NAMALWA (cell line): ENCODE measurements at regions not wholly inside any gene's neighbourhood (a gene's known extent, or its start where the extent isn't known, plus 50 kb on each side); places are given as distances from the start of the nearest gene placed in this dataset.
"Not testable (repeated sequence)": the region's sequence is repeated elsewhere in the genome, so short reads cannot be mapped to it uniquely, and the experiment has no call there.

ENCODE experiments used
- DNase-seq: peaks from one replicate; pipeline ENCODE4 v3.0.0-alpha.2; 2015; ENCODE audit warnings: low spot score

DNA sequence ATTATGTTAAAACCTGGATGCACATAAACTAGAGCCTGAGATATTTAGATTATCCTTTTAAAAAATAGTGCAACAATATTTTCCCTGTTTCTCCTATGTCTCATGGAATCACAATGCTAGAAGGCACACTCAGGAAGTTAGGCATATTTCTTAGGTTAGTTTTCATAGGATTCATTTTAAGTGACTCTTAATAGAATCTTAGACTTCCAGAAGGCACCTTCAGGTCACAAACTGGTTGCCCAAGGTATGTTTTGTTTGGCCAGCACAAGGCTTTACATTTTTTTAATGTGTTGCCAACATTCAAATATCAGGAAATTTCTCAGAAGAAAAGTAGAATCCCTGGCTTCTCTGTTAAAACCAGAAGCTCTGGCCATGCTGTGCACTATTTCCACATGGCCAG is 129.3 kb downstream of the LNPK start:
- no peak for DNase-seq

DNA sequence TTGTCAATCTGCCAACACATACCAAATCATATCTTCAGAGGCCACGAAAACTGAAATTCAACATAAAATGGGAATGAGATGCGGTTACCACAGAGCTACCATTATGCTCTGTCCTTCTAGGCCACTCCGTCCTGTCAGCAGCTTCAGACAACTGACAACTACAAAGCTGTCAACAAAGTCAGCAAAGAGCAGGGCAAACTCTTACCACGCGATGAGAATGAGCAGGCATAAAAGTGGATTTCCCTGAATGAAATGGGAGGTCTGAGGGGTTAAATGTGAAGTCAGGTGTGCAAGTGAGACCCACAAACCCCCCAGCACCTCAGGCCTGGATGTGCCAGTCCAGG is 130.1 kb downstream of the LNPK start:
- no peak for DNase-seq

DNA sequence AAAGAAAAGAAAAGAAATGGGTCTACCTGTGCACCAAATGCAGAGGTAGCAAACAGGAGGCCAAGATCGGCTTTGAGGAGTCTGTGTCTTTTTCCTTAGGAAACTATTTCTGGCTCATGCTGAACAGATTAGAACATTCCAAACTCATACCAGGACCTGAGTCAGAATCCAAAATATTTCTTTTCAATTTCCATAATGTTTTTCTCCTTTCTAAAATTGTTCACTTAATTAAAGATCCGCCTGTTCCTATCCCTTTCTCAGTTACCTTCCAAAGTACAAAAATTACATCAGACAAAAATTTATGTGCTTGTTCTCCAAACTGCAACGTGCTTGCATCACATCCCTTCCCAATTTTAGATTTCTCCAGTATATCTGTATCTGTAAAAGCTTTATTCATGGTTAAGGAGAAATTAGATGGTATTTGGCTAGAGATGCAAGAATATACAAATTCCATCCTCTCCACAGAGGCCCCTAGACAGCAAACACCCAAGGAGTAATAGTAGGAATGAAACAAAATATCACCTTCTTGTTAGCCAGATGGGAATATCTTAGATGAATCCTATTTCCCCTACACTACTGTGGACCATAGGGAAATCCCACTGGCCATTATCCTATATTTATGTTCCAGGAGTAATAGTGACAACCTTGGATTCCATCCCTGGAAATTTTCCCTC is 130.6 kb downstream of the LNPK start:
- DNase-seq, result no peak

DNA sequence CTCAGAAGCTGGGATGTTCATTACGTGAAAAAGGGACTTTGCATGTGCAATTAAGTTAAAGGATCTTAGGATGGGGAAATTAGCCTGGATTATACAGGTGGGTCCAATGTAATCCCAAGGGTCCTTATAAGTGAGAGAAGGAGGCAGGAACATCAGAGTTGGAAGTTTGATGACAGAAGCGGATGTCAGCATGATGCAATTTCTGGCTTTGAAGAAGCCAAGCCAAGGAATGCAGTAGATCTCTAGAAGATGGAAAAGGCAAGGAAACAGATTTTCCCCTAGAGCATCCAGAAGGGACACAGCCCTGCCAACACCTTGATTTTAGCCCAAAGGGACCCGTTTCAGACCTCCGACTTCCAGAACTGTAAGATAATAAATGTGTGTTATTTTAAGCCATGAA is 136.4 kb downstream of the LNPK start:
- no peak for DNase-seq

DNA sequence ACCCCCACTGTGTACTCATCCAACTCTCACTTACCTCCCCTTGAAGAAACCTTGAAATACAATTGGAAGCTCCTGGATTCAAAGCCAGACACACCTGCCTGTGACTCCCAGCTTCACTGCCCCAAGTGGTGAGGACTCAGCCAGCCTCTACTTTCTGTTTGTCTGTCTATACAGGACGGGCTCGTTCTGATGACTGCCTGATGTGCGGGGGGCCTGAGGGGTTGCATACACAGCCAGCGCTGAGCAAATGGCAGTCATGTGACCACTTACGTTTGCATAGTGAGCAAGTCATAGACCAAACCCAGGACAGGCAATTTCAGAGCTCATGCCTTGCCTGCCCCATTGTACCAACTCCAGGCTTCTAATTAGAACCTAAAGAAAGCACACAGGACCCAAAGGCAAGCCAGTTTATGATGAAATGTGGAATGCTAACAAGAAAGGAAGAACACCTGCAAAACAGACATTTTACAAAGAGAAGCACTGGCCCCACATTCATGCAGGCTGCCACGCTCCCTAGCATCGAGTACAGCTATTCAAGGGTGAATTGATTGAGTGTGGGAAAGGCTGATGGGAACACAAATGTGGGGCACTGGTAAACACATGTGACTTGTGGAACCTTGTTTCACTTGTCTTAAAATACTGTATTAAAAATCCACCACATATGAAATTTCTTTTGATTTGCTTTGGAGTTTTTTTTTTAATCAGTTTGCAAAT is 137.8 kb downstream of the LNPK start:
- no peak for DNase-seq

DNA sequence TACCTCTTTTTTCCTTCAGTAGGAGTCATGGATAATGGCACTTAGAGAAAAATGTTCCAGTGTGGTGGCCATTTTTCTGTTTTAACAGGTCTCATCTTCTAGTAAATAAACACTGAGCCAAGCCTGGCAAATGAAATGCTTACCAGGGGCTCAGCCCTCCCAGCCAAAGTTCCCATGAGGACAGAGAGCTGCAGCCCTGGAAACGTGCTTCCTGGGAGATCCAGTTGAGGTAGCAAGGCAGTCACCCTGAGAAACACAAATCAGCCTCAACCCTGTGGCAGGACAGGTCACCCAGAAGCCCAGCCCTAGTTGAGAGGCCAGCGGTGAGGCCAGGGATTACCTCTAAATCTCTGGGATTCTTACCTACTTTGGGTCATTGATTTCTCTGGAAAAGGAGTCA is 140.1 kb downstream of the LNPK start:
- no peak for DNase-seq

DNA sequence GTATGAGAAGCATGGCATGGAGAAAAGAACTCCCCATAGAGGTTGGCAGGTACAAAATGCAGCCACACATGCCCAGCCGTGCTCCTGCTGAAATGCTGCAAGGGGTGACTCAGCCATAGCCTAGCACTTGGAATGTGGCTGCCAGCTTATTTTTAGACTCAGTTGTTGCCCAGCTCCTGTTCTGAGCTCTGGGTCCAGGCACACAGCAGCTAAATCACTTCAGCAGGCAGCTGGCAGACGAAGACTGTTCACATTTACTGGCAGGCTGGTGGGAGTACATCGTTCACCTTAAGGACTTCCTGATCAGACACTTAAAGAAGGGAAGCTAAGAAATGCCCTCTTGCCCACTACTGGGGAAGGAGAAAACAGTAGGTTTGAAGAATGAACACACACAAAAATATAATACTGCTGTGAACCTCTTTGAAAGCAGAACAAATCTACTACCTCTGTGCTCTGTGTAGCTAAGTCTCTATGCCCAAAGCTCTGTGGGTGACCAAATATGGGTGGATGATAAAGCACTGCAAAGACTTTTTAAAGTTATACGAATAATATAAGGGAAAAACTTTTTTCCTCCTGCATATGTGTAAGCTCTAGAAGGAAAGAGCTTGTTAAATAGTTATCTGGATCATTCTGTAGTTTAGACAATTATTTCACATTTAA is 146.1 kb downstream of the LNPK start:
- no peak for DNase-seq

DNA sequence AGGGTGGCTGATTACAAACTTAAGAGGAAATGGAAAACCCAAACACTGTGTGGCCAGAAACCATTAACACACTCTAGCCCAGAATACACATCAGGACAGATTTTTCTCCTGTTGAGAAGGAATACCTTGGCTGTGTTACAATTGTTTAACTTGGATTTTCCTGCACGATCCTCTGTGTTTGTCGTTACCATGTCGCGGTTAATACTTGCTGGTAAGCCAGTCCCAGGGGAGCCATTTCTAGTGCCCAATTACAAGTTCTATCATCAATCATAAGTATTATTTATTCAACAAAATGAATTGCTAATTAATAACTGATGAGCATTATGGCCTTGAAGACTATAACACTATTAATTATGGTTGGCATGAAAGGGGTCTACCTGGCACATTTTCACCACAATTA is 146.8 kb downstream of the LNPK start:
- DNase-seq, result no peak

DNA sequence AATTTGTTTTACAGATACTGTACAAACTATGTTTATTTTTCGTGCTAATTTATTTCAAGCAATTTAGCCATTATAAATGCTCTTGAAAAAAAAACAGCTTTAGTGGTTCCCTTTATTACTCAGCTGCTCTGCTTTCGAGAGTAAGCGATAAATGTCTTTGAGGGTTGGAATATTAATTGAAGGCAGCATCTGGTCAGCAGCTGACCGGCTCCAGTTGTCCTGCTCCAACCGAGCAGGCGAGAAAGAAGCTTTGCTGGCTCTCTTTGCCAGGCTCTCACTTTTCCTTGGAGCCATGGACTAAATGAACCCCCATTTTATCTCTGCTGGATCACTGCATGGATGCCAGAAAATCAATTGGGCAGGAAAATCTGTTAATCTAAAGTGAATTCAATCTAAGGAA is 147.4 kb downstream of the LNPK start:
- DNase-seq, result no peak

DNA sequence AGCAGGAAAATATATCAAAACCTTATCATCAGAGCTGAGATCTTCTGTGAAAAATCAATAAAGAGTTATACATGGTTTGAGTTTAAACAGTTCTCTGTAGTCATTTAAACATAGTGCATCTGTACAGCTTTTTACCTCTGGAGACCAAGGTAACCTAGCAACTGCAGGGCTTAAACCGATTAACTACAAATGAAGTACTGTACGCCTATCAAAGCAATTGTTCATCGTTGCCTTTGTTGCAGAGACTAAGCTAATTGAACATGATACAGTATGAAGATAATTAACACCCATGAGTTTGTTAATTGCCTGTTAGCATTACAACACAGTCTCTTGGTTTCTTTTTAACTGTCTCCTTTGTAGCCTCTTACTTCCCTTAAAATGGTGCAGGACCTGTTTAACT is 147.9 kb downstream of the LNPK start:
- no peak for DNase-seq

DNA sequence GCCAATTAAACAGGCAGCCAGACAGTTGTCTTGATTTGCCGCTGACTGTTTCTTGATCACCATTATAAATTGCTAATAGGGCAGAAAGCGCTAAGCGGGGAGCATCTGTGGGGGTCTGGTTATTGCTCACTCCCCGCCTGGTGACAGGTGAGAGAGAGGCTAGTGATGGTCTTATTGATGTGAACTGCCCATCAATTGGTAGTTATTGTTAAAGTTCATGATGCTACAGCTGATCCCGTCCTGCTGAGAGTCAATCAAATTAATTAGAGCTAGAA is 148.5 kb downstream of the LNPK start:
- DNase-seq, result no peak

DNA sequence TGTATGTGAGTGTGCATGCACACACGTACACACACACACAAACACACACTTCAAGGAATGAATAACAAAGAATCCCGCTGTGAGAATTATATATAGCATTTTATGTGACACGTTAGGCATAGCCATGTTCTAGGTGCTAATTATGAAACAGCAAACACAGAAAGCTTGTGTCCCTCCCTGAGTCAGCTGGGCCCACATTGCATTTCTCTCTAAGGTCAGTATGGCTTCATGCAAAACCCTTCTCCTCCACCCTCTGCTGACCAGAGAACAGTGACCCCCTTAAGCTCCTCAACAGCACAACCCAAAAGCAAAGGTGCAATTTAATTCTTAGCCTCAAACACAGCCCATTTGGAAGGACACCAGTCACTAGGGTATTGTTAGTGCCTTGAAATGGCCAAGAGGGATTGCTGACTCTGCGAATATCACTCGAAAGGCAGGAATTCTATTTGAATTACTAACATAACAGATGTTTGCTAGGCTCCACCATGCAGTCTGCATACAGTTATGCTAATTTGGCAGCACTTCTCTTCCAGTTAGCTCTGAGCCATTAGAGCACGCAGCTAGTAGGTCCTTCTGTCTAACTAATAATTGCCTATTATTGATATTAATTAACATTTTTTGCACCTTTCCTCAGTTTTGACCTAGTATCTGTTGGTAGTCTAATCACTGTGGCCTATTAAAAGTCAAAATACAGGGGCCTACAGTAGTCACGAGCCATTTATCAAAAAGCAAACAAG is 149.0 kb downstream of the LNPK start:
- no peak for DNase-seq

DNA sequence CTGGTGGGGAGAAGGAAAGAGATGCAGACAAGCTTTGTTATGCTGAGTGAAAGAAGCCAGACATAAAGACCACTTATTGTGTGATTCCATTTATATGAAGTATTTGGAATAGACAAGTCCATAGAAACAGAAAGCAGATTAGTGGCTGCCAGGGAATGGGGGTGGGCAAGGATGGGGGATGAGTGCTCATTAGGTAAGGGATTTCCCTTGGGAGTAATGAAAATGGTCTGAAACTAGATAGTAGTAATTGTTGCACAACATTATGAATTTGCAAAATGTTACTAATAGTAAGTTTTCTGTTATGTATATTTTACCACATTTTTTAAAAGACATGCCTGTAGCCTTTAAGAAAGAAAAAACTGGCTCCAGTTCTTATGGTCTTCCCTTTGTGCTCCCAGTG is 154.9 kb downstream of the LNPK start:
- no peak for DNase-seq

DNA sequence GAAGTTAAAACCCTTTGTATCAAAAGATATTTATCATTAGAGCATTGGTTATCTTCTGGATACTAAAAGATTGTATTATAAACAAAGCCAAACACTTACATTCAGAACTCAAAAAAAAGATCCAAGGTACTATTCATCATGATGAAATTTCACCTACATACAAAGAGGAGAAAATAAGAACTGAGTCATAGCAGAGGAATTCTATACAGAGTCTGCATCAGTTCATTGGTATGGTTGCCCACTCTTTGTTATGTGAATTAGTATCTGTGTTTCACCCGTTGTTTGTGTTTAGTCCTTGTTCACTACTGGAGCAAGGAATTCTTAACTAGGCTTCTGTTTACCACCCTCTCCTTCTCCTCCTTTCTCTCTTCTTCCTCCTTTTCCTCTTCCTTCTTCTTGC is 157.9 kb downstream of the LNPK start:
- no peak for DNase-seq

DNA sequence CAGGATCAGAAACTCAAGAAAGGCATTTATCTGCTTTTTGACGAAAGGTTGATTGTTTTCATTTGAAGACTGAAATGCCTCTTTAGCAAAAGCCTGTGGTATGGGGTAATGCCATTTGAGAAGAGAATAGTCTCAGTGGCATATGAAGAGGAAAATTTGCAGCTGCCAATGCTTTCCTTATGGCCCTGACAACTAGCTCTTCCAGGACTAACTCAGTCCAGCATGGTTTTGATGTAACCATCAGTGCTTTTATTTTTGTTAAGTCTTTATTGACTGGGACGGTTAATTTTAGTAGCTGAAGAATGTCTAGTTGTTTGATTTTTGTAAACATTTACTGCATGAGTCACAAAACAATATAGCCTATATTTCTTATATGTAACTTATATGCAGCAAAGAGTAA is 158.4 kb downstream of the LNPK start:
- DNase-seq, result no peak

DNA sequence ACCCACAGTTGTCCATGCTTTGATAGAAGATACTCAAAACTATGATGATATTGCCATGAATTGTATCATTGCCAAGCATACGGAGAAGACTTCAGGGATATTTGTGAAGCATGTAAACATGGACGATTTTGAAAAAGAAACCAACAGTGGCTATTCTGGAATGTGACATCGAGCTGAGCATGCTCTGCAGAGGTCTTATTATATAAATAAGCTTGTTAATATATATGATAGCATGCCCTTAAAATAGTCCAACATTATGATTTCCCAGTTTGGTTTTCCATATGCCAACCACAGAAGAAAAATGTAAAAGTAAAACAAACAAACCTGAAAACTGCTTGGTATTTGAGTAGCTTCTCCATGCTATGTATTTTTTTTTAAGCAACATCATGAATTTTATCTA is 159.1 kb downstream of the LNPK start:
- DNase-seq, result no peak

DNA sequence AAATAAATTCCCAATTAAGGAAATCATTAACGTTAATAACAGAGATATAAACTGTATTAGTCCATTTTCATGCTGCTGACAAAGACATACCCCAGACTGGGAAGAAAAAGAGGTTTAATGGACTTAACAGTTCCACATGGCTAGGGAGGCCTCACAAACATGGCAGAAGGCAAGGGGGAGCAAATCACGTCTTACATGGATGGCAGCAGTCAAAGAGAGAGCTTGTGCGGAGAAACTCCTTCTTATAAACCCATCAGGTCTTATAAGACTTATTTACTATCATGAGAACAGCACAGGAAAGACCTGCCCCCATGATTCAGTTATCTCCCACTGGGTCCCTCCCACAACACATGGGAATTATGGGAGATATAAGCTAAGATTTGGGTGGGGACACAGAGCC is 161.3 kb downstream of the LNPK start:
- DNase-seq, result not testable (repeated sequence)

DNA sequence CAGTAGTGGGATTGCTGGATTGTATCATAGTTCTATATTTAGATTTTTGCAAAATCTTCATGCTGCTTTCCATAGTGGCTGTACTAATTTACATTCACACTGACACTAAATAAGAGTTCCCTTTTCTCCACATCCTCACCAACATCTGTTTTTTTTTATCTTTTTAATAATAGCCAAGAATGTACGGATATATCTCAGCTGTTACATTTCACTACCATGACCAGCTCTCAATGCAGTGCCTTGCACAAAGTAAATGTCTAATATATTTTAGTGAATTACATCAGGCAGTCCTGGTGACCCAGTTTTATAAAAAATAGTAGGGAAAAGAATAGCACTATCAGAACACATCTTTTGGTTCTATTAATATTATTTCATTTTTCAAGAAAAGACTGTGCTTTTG is 161.8 kb downstream of the LNPK start:
- DNase-seq, result no peak

DNA sequence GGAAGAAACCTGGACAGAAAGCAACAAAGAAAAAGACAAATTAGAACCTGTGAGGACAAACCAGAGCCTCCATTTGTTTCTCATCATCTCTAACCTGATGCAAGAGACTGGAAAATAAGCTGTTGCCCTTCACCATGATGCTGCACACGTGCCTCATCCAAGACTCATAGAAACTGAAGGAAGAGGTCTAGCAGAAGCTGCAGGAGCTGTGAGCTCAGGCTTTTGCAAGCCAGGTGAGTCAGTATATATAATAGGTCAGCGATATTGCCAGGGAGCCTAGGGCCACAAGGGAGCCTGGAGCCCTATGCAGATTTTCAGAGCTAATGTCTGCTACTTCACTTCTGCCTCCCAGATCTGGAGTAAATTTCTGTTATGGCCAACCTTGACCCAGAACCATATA is 163.1 kb downstream of the LNPK start:
- DNase-seq, result no peak

DNA sequence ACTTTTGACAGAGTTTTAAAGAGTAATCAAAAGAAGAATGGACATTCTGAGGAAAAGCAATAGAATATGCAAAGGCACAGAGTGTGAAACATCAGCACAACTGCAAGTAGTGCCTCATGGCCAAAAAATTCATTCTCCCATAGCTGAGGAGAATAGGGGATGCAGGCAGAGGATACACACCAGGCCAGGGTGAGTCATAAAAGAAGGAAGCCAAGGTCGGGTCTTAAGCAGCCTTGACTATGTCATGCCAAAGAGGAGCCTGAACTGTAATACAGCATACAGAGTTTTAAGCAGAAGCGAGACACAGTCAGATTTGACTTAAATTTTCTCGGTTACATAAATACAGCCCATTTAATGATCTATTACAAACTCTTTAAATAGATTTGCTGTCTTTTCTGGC is 165.0 kb downstream of the LNPK start:
- no peak for DNase-seq

DNA sequence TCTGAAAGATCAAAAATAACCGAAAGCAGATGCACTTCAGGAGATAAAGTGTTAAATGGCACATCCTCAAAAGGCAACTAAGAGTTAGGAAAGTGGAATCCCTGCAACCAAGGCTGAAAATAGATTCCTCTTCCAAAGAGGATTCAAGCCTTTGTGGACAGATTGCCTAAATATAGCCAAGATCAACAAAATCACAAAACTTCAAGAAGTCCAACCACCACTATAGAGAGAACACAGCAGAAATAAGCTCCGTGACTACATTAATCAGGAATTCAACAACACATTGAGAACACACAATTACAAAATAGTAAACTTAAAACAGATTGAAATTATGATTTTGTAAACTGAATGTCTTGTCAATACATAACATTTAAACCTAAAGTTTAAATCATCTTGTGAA is 165.7 kb downstream of the LNPK start:
- DNase-seq, result no peak

DNA sequence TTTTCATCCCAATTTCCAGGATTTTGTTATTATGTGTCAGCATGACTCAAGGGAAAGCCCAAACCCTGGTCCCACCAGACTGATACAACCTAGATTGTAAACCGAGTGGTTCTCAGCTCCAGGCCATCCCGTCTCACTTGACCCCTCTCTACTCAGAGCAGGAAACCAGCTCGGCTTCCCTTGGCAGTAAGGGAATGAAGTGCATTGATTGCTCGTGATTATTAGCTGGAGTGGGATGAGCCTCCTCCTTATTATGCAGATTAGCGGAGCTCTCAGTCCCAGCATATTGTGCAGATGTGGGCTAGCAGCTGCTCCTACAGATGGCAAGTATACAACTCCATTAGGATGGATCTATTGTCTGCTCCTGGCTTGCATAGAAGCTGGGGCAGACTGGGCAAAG is 167.6 kb downstream of the LNPK start:
- DNase-seq, result no peak

DNA sequence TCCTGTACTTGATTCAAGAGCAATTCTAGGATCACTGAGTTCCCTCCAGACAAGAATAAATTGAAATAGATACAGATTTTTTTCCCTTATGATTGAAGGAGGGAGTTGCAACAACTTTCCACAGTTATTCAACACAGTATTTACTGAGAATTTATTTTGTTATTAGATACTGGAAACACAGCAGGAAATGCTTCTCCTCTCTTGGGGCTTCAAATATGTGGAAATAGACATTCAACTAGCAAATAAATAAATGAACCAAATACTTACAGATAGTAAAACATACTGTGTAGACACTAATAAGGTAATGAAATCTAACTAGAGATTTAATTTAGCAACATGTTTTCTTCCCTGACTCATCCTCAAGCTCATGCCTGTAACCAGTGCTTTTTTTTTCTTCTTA is 169.2 kb downstream of the LNPK start:
- no peak for DNase-seq
